Thoracic aorta (tissue), 2 donors: ENCODE measurements at regions not wholly inside any gene's neighbourhood (a gene's known extent, or its start where the extent isn't known, plus 50 kb on each side); places are given as distances from the start of the nearest gene placed in this dataset.
"Not testable (repeated sequence)": the region's sequence is repeated elsewhere in the genome, so short reads cannot be mapped to it uniquely, and the experiment has no call there.

ENCODE experiments used
- ATAC-seq: fragments of 150-250 bp; one replicate; pipeline ENCODE4 v1.8.0; 2017; ENCODE audit warnings: low read depth; ENCODE audit not compliant: insufficient number of reproducible peaks, low FRiP score
- DNase-seq: peaks from one replicate; pipeline ENCODE4 v3.0.0-alpha.2; 2020; ENCODE audit warnings: low spot score
- H3K27ac ChIP-seq, 2 donors: fragments of 200-600 bp; sonication (generic); 1 replicate in 1 of 2; 2 replicates in 1 of 2; pipeline ENCODE4 v1.5.1; 2016; ENCODE audit warnings: mild to moderate bottlenecking in 2 of 2, moderate library complexity in 2 of 2
- H3K27me3 ChIP-seq: fragments of 200-600 bp; sonication (generic); replicated peaks from 2 replicates; pipeline ENCODE4 v1.6.0; 2016; ENCODE audit warnings: mild to moderate bottlenecking; ENCODE audit not compliant: insufficient read depth
- H3K36me3 ChIP-seq: fragments of 200-600 bp; sonication (generic); one replicate; pipeline ENCODE4 v1.5.1; 2016
- H3K4me1 ChIP-seq, 2 donors: fragments of 200-600 bp; sonication (generic); 1 replicate in 1 of 2; 2 replicates in 1 of 2; pipeline versions ENCODE4 v1.5.1 to v1.6.0; 2016; ENCODE audit warnings: low read depth in 2 of 2, mild to moderate bottlenecking in 1 of 2; ENCODE audit not compliant: control insufficient read depth in 1 of 2
- H3K4me3 ChIP-seq: fragments of 200-600 bp; sonication (generic); 2 replicates; pipeline ENCODE4 v1.5.1; 2016; ENCODE audit warnings: mild to moderate bottlenecking
- H3K9me3 ChIP-seq: fragments of 200-600 bp; sonication (generic); 2 replicates; pipeline ENCODE4 v1.5.1; 2016
- TF ChIP-seq, protein P1 (sequence below): fragments of 200-600 bp; sonication (generic); IDR thresholded peaks from one replicate; pipeline ENCODE4 v1.5.1; 2019; ENCODE audit warnings: antibody characterized with exemption

DNA sequence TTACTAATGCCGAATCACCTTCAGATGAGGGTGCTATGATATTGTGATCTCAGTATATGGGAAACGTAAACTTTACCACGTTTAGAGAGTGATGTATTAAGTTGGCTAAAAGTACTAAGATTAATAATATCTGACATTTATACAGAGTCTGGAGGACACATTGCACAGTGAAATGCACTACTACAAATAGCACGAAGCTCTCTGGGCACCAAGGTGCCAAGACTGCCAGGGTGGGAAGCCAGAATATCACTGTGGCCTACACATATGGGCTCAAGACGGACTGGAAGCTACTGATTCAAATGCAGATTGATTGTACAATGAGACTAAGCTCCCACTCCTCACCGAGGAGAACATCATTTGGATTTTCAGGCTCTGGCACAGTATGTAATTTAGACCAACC is 113.3 kb upstream of the LIPC start:
- ATAC-seq (no peak), DNase-seq (no peak)
- Histone ChIP-seq H3K4me1 (no peaks in the 10 kb centered on the region), H3K27ac (no peak overlapping the region), H3K4me3 (no peak overlapping the region), H3K9me3 (no peaks in the 10 kb centered on the region), H3K36me3 (no peaks in the 10 kb centered on the region), H3K27me3 (no peaks in the 10 kb centered on the region)
- TF ChIP-seq, protein P1, sequence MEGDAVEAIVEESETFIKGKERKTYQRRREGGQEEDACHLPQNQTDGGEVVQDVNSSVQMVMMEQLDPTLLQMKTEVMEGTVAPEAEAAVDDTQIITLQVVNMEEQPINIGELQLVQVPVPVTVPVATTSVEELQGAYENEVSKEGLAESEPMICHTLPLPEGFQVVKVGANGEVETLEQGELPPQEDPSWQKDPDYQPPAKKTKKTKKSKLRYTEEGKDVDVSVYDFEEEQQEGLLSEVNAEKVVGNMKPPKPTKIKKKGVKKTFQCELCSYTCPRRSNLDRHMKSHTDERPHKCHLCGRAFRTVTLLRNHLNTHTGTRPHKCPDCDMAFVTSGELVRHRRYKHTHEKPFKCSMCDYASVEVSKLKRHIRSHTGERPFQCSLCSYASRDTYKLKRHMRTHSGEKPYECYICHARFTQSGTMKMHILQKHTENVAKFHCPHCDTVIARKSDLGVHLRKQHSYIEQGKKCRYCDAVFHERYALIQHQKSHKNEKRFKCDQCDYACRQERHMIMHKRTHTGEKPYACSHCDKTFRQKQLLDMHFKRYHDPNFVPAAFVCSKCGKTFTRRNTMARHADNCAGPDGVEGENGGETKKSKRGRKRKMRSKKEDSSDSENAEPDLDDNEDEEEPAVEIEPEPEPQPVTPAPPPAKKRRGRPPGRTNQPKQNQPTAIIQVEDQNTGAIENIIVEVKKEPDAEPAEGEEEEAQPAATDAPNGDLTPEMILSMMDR = no peak

DNA sequence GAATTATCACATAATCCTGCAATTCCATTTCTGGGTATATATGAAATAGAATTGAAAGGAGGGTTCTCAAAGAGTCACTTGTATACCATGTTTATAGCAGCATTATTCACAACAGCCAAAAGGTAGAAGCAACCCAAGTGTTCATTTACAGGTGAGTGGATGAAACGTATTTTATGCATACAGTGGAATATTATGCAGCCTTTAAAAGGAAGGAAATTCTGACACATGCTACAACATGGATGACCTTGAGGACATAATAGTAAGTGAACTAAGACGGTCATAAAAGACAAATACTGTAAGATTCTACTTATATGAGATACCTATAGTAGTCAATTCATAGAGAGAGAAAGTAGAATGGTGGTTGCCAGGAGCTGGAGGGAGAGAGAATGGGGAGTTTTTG is 110.8 kb upstream of the LIPC start:
- H3K4me3 ChIP-seq = no peak overlapping the region
- no peaks in the 10 kb centered on the region for H3K27me3 ChIP-seq
- DNase-seq = no peak
- no peaks in the 10 kb centered on the region for H3K4me1 ChIP-seq
- no peaks in the 10 kb centered on the region for H3K9me3 ChIP-seq
- no peak for ATAC-seq
- H3K36me3 ChIP-seq = no peaks in the 10 kb centered on the region
- TF ChIP-seq, protein P1 = no peak
- no peak overlapping the region for H3K27ac ChIP-seq

DNA sequence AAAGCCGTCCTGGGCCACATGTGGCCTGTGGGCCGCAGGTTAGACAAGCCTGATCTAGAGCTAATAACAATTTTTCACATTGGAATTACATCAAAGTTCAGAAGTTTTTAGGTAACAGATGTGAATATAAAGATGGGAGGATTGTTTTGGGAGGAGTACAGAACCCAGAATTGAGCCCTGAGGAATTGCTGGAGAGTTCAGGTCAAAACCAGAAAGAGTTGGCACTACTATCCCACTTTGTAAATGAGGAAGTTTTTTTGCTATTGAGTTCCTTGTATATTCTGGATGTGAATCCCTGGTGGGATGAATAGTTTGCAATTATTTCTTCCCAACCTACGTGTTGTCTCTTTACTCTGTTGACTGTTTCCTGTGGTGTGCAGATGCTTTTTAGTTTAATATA is 109.5 kb upstream of the LIPC start:
- H3K36me3 ChIP-seq = no peaks in the 10 kb centered on the region
- H3K27me3 ChIP-seq = no peaks in the 10 kb centered on the region
- TF ChIP-seq, protein P1 = no peak
- no peak overlapping the region for H3K27ac ChIP-seq
- no peaks in the 10 kb centered on the region for H3K4me1 ChIP-seq
- H3K4me3 ChIP-seq = no peak overlapping the region
- DNase-seq (no peak), ATAC-seq (no peak)
- H3K9me3 ChIP-seq = no peaks in the 10 kb centered on the region

DNA sequence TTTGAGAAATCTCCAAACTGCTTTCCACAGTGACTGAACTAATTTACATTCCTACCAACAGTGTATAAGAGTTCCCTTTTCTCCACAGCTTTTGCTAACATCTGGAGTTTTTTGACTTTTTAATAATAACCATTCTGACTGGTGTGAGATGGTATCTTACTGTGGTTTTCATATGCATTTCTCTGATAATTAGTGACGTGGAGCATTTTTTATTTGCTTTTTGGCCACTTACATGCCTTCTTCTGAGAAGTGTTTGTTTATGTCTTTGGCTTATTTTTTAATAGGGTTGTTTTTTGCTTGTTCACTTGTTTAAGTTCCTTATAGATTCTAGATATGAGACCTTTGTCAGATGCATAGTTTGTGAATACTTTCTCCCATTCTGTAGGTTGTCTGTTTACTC is 108.5 kb upstream of the LIPC start:
- not testable (repeated sequence) for H3K4me1 ChIP-seq, H3K27ac ChIP-seq, H3K27me3 ChIP-seq, H3K36me3 ChIP-seq, DNase-seq, H3K9me3 ChIP-seq, ATAC-seq, H3K4me3 ChIP-seq

DNA sequence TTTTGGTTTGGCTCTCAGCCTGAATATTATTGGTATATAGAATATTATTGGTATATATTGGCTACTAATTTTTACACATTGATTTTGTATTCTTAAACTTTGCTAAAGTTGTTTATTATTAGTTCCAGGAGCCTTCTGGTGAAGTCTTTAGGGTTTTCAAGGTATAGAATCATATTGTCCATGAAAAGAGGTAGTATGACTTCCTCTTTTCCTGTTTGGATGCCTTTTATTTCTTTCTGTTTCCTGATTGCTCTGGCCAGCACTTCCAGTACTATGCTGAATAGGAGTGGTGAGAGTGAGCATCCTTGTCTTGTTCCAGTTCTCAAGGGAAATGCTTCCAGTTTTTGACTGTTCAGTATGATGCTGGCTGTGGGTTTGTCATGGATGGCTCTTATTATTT is 107.3 kb upstream of the LIPC start:
- Histone ChIP-seq H3K4me3 (no peak overlapping the region), H3K36me3 (no peaks in the 10 kb centered on the region), H3K27ac (no peak overlapping the region), H3K27me3 (no peaks in the 10 kb centered on the region), H3K4me1 (no peaks in the 10 kb centered on the region), H3K9me3 (no peaks in the 10 kb centered on the region)
- DNase-seq = no peak
- ATAC-seq = no peak
- TF ChIP-seq, protein P1 = no peak

DNA sequence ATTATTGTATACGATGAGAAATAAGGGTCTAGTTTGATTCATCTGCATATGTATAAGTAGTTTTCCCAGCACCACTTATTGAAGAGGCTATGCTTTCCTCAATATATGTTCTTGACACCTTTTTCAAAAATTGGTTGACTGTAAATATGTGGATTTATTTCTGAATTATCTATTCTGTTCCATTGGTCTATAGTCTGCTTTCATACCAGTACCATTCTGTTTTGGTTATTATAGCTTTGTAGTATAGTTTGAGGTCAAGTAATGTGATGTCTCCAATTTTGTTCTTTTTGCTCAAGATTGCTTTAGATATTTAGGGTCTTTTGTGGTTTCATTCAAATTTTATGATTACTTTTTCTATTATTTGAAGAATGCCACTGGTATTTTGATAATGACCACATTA is 103.8 kb upstream of the LIPC start:
- ATAC-seq = no peak
- Histone ChIP-seq H3K9me3 (no peaks in the 10 kb centered on the region), H3K36me3 (no peaks in the 10 kb centered on the region), H3K27me3 (no peaks in the 10 kb centered on the region), H3K4me3 (no peak overlapping the region), H3K27ac (no peak overlapping the region), H3K4me1 (peaks cover 29 to 32% of the 10 kb centered on the region in 2 donors)
- TF ChIP-seq, protein P1 = no peak
- DNase-seq = no peak
